ENCODE measurements at regions not wholly inside any gene's neighbourhood (a gene's known extent, or its start where the extent isn't known, plus 50 kb on each side); places are given as distances from the start of the nearest gene placed in this dataset.
"Not testable (repeated sequence)": the region's sequence is repeated elsewhere in the genome, so short reads cannot be mapped to it uniquely, and the experiment has no call there.

- not testable (repeated sequence) for TF ChIP-seq CTCF (conservative IDR thresholded peaks at IDR 0.05; ENCODE audit: low read depth, low read length); SMC3 (IDR thresholded peaks at IDR 0.05; ENCODE audit: low read depth, low read length); CEBPB (IDR thresholded peaks at IDR 0.05; ENCODE audit: low read depth, low read length); MXI1 (IDR thresholded peaks at IDR 0.05; ENCODE audit: borderline replicate concordance, low read depth, low read length); RFX5 (IDR thresholded peaks at IDR 0.05; ENCODE audit: low read depth, low read length)
Observed at GRCh38 chr2:16095483-16095882, 155.1 kb downstream of the MYCN start.

All from IMR-90 (cell line).